Endothelial cell of umbilical vein (primary cell): ENCODE measurements at regions not wholly inside any gene's neighbourhood (a gene's known extent, or its start where the extent isn't known, plus 50 kb on each side); places are given as distances from the start of the nearest gene placed in this dataset.

Source experiments
- BruUV-seq: library from RNA; stranded (reverse); fragments of 400-500 nt; replicated peaks from 2 replicates; lab custom pipeline; 2021; lab: Mats Ljungman, UMichigan
- CTCF ChIA-PET: fragments of 300-600, 350-600 bp; sonication (Branson Sonifier 250); formaldehyde crosslinking; loops from one replicate; lab custom pipeline; 2021; ENCODE audit warnings: antibody characterized with exemption, inconsistent platforms; lab: Charles Lee
- POLR2A ChIA-PET: fragments of 300-600, 350-600 bp; sonication (Branson Sonifier 250); formaldehyde crosslinking; loops from one replicate; lab custom pipeline; 2021; ENCODE audit warnings: antibody characterized with exemption, inconsistent platforms; lab: Charles Lee
- DNase-seq: peaks from one replicate; pipeline ENCODE4 v3.0.0-alpha.2; 2011; ENCODE audit warnings: low read depth, low spot score
- FAIRE-seq: peaks from 2 replicates; lab custom pipeline; 2011; peaks lifted over from hg19 to GRCh38; lab: Jason Lieb, UNC
- H2AFZ ChIP-seq: 2 replicates; pipeline ENCODE4 v1.6.0; 2012; ENCODE audit warnings: low read depth, low read length, control low read depth, inconsistent platforms
- H3K27ac ChIP-seq: 2 replicates; pipeline ENCODE4 v1.5.1; 2011; ENCODE audit warnings: low read depth, mild to moderate bottlenecking, control low read depth, low read length, moderate library complexity; ENCODE audit not compliant: insufficient read depth
- H3K27me3 ChIP-seq, 2 experiments: 2 replicates each; pipeline versions ENCODE4 v1.6.0 to v1.6.1; 2011; ENCODE audit warnings: low read length in 2 of 2, mixed read lengths in 1 of 2; ENCODE audit not compliant: control insufficient read depth in 2 of 2, insufficient read depth in 2 of 2
- H3K36me3 ChIP-seq, 2 experiments: 2 replicates in 1 of 2; 3 replicates in 1 of 2; pipeline ENCODE4 v1.5.1; 2011; ENCODE audit warnings: low read length in 2 of 2, mild to moderate bottlenecking in 1 of 2, moderate library complexity in 1 of 2; ENCODE audit not compliant: control insufficient read depth in 2 of 2, insufficient read depth in 2 of 2; ENCODE audit errors: extremely low read depth in 1 of 2
- H3K4me1 ChIP-seq: 3 replicates; pipeline ENCODE4 v1.5.1; 2011; ENCODE audit warnings: mild to moderate bottlenecking, low read length; ENCODE audit not compliant: control insufficient read depth, insufficient read depth; ENCODE audit errors: extremely low read depth
- H3K4me2 ChIP-seq: 2 replicates; pipeline ENCODE4 v1.6.1; 2011; ENCODE audit warnings: low read length, control low read depth, mixed read lengths; ENCODE audit not compliant: insufficient read depth
- H3K4me3 ChIP-seq, 3 experiments: fragments of 200-600 bp in 1 of 3; sonication (generic), shearing (Covaris generic) in 1 of 3; replicated peaks in 1 of 3; 2 replicates each; pipeline ENCODE4 v1.5.1; 2011 to 2016; ENCODE audit warnings: control low read depth in 3 of 3, low read length in 3 of 3, mild to moderate bottlenecking in 2 of 3, inconsistent platforms in 1 of 3, low read depth in 1 of 3, moderate library complexity in 1 of 3; ENCODE audit not compliant: insufficient read depth in 1 of 3
- H3K79me2 ChIP-seq: 2 replicates; pipeline ENCODE4 v1.6.0; 2012; ENCODE audit warnings: low read length, inconsistent platforms; ENCODE audit not compliant: control insufficient read depth, insufficient read depth
- H3K9ac ChIP-seq: replicated peaks from 2 replicates; pipeline ENCODE3; 2011; ENCODE audit warnings: low read length, control low read depth; ENCODE audit not compliant: insufficient read depth; ENCODE audit errors: extremely low read depth
- H3K9me1 ChIP-seq: replicated peaks from 3 replicates; pipeline ENCODE4 v1.6.0; 2011; ENCODE audit warnings: mild to moderate bottlenecking, low read length; ENCODE audit not compliant: control insufficient read depth, insufficient read depth; ENCODE audit errors: extremely low read depth
- H3K9me3 ChIP-seq: replicated peaks from 2 replicates; pipeline ENCODE4 v1.5.1; 2012; ENCODE audit warnings: low read length, inconsistent platforms; ENCODE audit not compliant: control insufficient read depth, insufficient read depth
- H4K20me1 ChIP-seq: replicated peaks from 2 replicates; pipeline ENCODE3; 2011; ENCODE audit warnings: mild to moderate bottlenecking, low read length; ENCODE audit not compliant: control insufficient read depth, insufficient read depth; ENCODE audit errors: extremely low read depth
- EZH2 ChIP-seq: IDR thresholded peaks from 2 replicates; pipeline ENCODE4 v1.6.1; 2012; ENCODE audit warnings: borderline replicate concordance, low read depth, mild to moderate bottlenecking, moderate library complexity, low read length, inconsistent platforms; ENCODE audit not compliant: severe bottlenecking
- GATA2 ChIP-seq: IDR thresholded peaks from 2 replicates; pipeline ENCODE4 v1.7.0; 2011; ENCODE audit warnings: low read depth, mild to moderate bottlenecking, moderate library complexity, mixed read lengths, low read length; ENCODE audit not compliant: insufficient read length, insufficient read depth
- MYC ChIP-seq: IDR thresholded peaks from one replicate; pipeline ENCODE4 v1.6.1; 2011; ENCODE audit warnings: mild to moderate bottlenecking, low read depth, low read length
- POLR2A ChIP-seq: IDR thresholded peaks from 2 replicates; pipeline ENCODE4 v1.6.1; 2012; ENCODE audit warnings: low read depth, mild to moderate bottlenecking, control low read depth, low read length
- POLR2AphosphoS5 ChIP-seq: IDR thresholded peaks from 2 replicates; pipeline ENCODE4 v1.6.1; 2012; ENCODE audit warnings: low read depth, mild to moderate bottlenecking, control low read depth, low read length, moderate library complexity; ENCODE audit not compliant: insufficient read depth
- dilution Hi-C: fragments of 300-500 bp; cut with MboI; formaldehyde crosslinking; loops from one replicate; pipeline ENCODE4 v1.15.0; 2019; ENCODE audit warnings: low sequenced_read_pairs; ENCODE audit not compliant: extremely low pct_ligation_motif_present
- intact Hi-C: fragments of 100-400 bp; cut with micrococcal nuclease; formaldehyde crosslinking; loops from one replicate; pipeline ENCODE4 v1.10.0; 2022
- TF ChIP-seq, protein P1 (sequence below), 2 donors: IDR thresholded peaks; 1 replicate in 1 of 2; 2 replicates in 1 of 2; pipeline ENCODE4 v1.5.1; 2011; ENCODE audit warnings: low read length in 2 of 2, mild to moderate bottlenecking in 2 of 2, moderate library complexity in 2 of 2, control low read depth in 1 of 2, inconsistent platforms in 1 of 2, low read depth in 1 of 2; ENCODE audit not compliant: insufficient read depth in 1 of 2; ENCODE audit errors: extremely low read depth in 1 of 2

- TF ChIP-seq GATA2 (no peak), EZH2 (no peak), MYC (no peak), POLR2A (no peak)
- TF ChIP-seq, protein P1, sequence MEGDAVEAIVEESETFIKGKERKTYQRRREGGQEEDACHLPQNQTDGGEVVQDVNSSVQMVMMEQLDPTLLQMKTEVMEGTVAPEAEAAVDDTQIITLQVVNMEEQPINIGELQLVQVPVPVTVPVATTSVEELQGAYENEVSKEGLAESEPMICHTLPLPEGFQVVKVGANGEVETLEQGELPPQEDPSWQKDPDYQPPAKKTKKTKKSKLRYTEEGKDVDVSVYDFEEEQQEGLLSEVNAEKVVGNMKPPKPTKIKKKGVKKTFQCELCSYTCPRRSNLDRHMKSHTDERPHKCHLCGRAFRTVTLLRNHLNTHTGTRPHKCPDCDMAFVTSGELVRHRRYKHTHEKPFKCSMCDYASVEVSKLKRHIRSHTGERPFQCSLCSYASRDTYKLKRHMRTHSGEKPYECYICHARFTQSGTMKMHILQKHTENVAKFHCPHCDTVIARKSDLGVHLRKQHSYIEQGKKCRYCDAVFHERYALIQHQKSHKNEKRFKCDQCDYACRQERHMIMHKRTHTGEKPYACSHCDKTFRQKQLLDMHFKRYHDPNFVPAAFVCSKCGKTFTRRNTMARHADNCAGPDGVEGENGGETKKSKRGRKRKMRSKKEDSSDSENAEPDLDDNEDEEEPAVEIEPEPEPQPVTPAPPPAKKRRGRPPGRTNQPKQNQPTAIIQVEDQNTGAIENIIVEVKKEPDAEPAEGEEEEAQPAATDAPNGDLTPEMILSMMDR (IDR thresholded peaks at IDR 0.05; ENCODE audit: extremely low read depth in 1 of 2, insufficient read depth in 1 of 2, low read depth in 1 of 2, low read length in 2 of 2), result no peak
- Histone ChIP-seq H3K9me1 (no peaks in the 10 kb centered on the region), H3K4me1 (no peaks in the 10 kb centered on the region), H3K4me2 (no peak overlapping the region), H3K9ac (no peak overlapping the region), H4K20me1 (no peaks in the 10 kb centered on the region), H3K36me3 (no peaks in the 10 kb centered on the region), H2AFZ (no peak overlapping the region), H3K4me3 (no peak overlapping the region), H3K79me2 (no peaks in the 10 kb centered on the region), H3K27me3 (no peaks in the 10 kb centered on the region), H3K9me3 (no peaks in the 10 kb centered on the region), H3K27ac (no peak overlapping the region)
- DNase-seq (no peak), FAIRE-seq (no peak)
- BruUV-seq, result no TSS peak
- ChIA-PET CTCF (interaction anchor here (1.2 kb wide), 1 partner anchor 14 kb away, joined by 3 read pairs; no protein-coding TSS in a partner anchor), POLR2A (no interaction called here)
- intact Hi-C loops, result no loop called here
- dilution Hi-C loops, result no loop called here
These were observed 231.9 kb upstream of the BOD1L1 start for GRCh38 chr4:13859423-13859822.

DNA sequence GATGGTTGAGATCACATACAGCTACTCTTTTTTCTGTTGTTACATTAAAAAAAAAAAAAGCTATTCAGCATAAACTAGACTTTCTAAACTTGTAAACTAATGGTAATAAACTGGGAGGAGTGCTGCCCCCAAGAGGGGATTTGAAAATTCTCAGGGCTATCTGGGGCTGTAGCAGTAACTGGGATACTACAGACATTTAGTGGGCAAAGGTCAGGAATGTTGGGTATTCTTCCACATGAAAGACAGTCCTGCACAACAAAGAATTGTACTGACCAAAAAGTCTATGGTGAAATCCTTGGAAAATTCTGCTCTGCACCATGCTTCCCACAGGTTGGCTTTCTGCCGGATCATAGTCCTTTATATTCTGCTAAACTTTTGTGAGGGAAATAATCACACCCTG lies 232.6 kb upstream of the BOD1L1 start:
- Histone ChIP-seq H3K9me1 (no peaks in the 10 kb centered on the region), H2AFZ (no peak overlapping the region), H3K4me1 (no peaks in the 10 kb centered on the region), H3K4me3 (no peak overlapping the region), H3K9me3 (no peaks in the 10 kb centered on the region), H3K4me2 (no peak overlapping the region), H3K27me3 (no peaks in the 10 kb centered on the region), H3K36me3 (no peaks in the 10 kb centered on the region), H3K79me2 (no peaks in the 10 kb centered on the region), H4K20me1 (no peaks in the 10 kb centered on the region), H3K9ac (no peak overlapping the region), H3K27ac (no peak overlapping the region)
- DNase-seq (no peak), FAIRE-seq (no peak)
- no peak for TF ChIP-seq POLR2AphosphoS5
- no peak for TF ChIP-seq MYC
- intact Hi-C loops (no loop called here), dilution Hi-C loops (no loop called here)
- CTCF ChIA-PET, result no interaction called here
- POLR2A ChIA-PET, result no interaction called here
- no TSS peak for BruUV-seq
